ENCODE measurements at regions not wholly inside any gene's neighbourhood (a gene's known extent, or its start where the extent isn't known, plus 50 kb on each side); places are given as distances from the start of the nearest gene placed in this dataset.

DNA sequence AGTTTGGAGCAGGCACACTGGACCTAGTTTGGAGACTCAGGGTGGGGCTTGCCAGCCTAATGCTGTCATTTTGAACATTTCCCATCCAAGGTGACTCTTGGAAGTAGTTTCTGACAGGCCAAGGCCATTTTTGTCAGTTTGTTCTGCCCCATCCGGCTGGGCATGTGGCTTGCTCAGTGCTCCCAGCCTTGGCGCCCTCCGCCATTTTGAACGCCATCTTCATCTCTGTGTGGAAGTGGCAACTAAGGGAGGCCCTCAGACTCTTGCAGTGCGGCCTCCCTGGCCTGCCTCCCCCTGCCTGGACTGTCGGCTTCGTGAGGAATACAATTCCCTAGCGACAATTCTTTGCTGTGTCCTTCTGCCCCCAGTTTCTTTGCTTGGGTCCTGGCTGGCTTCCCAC lies 150.6 kb upstream of the RGMA start:
- FAIRE-seq (no peak), DNase-seq (ENCODE audit: insufficient read length, low spot score) (no peak)
- TF ChIP-seq POLR2A (IDR thresholded peaks at IDR 0.05; ENCODE audit: low read depth, low read length), result no peak

DNA sequence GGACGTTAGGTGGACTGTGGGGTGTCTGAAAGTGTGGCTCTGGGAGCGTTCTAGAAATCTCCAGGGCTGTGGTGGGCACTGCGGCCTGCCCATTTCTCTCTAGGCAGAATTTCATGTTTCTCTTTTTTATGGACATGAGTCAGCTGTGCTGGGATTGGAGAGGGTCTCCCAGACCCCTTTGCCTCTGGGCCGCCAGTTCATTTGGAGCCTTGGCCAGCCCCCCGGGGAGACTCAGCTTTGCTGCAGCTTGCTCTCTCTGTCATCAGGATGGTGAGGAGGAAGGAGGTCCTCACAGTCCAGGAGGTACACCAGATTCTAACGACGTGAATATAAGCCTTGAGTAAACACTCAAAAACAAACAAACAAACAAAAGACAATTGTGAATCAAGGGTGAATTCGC lies 149.6 kb upstream of the RGMA start:
- TF ChIP-seq POLR2A (IDR thresholded peaks at IDR 0.05; ENCODE audit: low read depth, low read length), result no peak
- FAIRE-seq, result no peak
- DNase-seq (ENCODE audit: insufficient read length, low spot score), result no peak

DNA sequence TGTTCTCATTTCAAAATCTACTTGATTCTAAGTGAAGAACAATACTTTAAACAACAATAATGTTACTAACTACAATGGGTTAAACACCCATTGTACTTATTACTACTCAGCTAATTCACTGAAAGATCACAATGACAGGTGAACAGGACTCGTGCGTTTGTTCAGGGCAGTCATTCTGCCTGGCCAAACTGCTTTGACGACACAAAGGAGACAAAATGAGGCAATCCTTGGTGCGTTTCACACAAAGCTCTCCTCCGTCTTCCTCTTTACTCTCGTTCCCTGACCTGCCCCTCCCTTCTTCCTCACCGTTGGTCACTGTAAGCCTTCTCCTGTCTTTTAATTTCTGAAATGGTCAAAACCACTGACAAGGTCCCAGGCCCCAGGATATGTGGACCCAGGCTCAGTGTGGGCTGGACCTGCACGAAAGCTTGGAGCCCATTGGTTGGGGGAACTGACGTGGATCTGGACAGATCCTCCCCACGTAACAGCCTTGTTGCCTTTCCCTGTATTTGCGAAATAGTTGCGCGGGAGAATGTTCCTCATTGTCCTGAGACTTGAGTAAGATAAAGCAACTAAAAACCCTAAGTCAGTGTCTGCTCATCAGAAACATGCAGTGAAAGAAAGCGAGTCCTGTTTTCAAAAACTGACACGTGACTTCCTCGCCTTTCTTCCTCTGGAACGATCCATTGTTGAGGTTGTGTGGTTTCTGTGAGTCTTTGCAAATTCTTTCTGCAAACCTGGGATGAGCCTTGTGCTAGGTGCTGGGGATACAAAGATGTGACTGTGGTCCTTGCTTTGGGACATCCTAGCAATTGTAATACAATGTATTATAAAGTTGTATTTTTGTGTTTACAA lies 147.1 kb upstream of the RGMA start:
- no peak for FAIRE-seq
- TF ChIP-seq POLR2A (IDR thresholded peaks at IDR 0.05; ENCODE audit: low read depth, low read length), result no peak
- DNase-seq (ENCODE audit: insufficient read length, low spot score), result no peak

DNA sequence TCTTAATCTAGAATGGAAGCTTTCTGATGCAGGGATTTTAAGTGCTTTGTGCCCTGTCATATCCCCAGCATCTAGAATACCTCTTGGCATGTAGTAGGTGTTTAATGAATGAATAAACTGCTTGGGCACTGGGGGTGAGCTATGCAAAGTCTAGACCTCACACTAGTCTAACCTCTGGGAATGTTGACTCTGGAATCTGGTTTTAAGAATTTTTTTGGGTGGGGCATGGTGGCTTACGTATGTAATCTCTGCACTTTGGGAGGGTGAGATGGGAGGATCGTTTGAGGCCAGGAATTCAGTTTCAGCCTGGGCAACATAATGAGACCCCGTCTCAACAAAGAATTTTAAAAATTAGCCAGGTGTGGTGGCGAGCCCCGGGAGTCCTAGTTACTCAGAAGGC lies 146.3 kb upstream of the RGMA start:
- DNase-seq (ENCODE audit: insufficient read length, low spot score) (no peak), FAIRE-seq (no peak)
- no peak for TF ChIP-seq POLR2A (IDR thresholded peaks at IDR 0.05; ENCODE audit: low read depth, low read length)

DNA sequence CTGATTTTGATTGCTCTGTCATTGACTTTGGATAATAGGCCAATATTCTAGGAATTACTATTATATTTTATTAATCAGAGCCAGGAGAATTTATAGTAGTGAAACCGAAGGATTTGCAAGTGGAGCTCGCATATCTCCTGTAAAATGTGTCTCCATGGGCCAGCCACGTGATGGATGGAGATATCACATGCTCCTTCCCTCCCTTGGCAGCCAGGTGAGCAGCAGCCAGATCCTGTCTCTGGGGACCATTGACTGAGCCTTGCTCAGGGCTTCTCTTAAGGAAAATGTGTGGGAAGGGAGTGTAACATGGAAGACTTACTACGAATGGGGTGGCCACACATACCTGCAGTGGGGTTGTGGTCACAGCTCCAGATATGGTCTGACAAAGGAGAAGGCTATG lies 144.7 kb upstream of the RGMA start:
- DNase-seq (ENCODE audit: insufficient read length, low spot score) (no peak), FAIRE-seq (no peak)
- no peak for TF ChIP-seq POLR2A (IDR thresholded peaks at IDR 0.05; ENCODE audit: low read depth, low read length)

DNA sequence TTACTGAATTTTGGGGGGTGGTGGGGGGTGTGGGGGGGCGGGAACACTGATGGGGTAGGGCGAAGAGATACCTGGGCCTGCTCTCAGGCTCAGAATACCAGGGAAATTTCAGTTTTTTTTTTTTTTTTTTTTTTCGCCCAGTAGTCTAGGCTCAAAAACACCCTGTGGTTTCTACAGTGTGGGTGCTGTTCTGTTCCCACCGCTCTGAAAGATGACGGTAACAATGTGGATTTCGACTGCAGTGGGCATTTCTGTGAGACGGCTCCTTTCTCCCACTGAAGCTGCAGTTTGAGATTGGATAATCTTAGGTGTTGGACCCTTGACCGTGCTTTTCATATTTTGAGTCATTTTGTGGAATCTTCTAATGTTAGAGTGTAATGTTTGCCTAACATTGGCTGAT lies 143.8 kb upstream of the RGMA start:
- no peak for DNase-seq (ENCODE audit: insufficient read length, low spot score)
- no peak for FAIRE-seq
- no peak for TF ChIP-seq POLR2A (IDR thresholded peaks at IDR 0.05; ENCODE audit: low read depth, low read length)

DNA sequence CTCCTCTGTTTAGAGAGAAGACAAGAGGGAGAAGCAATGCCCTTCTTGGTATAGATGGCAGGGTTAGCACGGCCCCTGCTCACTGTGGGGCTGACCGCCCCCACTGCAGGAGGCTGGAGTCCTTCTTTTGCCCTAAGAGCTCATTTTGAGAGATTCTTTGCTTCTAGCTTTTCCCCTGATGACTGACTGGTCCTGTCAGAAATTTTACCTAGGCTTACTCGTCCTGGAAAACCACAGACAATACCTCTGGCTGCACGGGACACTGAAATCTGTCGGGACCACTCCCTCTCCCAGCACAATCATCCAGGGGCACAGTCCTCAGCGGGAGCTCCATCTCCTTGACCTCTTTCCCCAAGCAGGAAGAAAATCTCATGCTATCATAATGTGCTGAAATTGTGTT lies 143.0 kb upstream of the RGMA start:
- no peak for FAIRE-seq
- TF ChIP-seq POLR2A (IDR thresholded peaks at IDR 0.05; ENCODE audit: low read depth, low read length), result no peak
- DNase-seq (ENCODE audit: insufficient read length, low spot score), result no peak

DNA sequence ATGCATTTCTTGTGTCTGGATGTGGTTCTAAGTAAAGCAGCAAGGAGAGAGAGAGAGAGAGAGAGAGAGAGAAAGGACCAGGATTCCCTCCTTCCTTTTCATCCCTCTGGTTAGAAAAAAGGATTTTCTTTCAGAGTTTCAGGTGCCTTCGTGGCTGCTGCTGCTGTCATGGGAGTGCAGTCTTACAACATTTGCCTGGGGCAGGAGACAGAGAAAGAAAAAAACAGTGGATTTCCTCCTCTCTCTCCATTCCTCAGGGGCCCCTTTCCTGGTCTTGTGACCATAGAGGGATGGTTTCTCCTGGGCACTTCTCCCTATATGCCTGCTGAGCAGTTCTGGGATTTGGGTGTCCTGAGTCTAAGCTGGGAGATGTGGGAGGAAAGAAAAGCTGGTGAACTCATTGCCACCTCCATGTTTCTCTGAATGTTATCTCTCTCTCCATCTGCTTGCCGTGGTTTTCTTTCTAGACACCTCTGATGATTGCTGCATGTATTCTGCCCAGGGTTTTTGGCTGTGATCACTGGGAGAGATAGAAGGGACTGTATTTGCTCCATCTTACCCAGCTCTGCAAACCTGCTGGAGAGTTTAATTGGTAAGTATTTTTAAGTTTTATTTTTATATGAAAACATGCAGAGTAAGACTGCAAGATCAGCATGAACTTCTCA lies 142.4 kb upstream of the RGMA start:
- DNase-seq (ENCODE audit: insufficient read length, low spot score) (no peak), FAIRE-seq (no peak)
- no peak for TF ChIP-seq POLR2A (IDR thresholded peaks at IDR 0.05; ENCODE audit: low read depth, low read length)

DNA sequence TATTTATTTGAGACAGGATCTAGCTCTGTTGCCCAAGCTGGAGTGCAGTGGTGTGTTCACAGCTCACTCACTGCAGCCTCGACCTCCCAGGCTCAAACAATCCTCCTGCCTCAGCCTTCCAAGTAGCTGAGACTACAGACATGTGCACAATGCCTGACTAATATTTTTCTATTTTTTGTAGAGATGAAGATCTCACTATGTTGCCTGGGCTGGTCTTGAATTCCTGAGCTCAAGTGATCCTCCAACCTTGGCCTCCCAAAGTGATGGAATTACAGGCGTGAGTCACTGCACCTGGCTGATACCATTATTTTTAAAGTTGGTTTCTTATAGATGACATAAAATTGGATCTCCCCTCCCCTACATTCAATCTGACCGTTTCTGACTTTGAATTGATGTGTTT lies 139.5 kb upstream of the RGMA start:
- no peak for TF ChIP-seq POLR2A (IDR thresholded peaks at IDR 0.05; ENCODE audit: low read depth, low read length)
- no peak for FAIRE-seq

DNA sequence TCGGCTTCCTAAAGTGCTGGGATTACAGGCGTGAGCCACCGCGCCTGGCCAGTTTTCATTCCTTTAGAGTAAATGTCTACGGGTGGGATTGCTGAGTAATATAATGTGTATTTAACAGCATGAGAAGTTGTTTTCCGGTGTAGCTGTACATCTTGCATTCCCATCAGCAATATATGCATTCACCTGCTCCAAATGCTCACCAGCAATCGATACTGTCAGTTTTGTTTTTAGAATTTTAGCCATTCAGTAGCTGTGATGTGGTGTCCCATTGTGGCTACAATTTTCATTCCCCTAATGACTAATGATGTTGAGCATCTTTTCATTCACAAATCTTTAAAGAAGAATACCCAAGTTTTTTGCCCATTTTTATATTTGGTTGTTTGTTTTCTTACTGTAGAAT lies 134.8 kb upstream of the RGMA start:
- TF ChIP-seq POLR2A (IDR thresholded peaks at IDR 0.05; ENCODE audit: low read depth, low read length), result no peak
- FAIRE-seq (no peak), DNase-seq (ENCODE audit: insufficient read length, low spot score) (no peak)

More for the DNA sequence above, 139.5 kb upstream of the RGMA start:
- DNase-seq (ENCODE audit: insufficient read length, low spot score), result no peak

DNA sequence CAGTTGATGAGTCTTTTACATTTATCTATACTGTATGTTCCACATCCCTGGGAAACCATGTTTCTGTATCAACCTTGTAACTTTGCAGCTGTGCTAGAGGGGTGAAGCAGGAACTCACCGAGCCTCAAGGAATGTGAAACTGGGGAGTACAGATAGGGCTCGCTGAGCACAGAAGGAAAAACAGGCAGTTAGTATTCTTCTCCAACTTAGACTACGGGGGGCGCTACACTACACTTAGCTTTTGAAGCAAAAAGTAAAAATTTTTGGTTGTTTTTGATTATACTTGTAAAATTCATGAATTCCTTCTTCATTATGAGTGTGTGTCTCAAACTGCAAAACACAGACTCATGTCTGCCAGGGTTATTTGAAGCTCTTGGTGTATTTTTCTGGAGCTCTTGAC lies 132.7 kb upstream of the RGMA start:
- DNase-seq (ENCODE audit: insufficient read length, low spot score) (no peak), FAIRE-seq (no peak)
- TF ChIP-seq POLR2A (IDR thresholded peaks at IDR 0.05; ENCODE audit: low read depth, low read length), result no peak

DNA sequence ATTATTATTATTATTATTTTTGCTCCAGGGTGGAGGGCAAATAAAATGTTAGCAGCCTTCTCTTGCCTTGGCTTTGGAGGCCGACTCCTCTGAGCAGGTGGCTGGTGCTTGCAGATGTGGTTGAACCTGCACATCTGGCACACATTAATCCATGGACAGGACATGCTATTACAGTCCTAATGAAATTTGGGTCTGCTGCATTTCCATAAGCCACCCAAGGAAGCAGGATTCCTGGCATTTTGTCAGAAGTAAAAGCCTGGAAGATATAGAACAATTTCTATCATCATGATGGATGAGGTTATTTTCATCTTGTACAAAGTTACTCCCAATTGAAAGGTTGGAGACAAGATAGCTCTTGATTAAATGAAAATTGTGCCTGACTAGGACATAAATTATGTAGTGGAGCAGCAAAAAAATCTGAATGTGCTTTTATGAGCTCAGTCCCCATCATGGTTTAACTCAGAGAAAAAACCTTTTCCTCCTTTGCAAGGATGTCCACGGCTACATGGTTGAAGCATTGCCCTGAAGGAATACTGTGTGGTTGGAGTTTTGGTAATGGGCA lies 130.9 kb upstream of the RGMA start:
- no peak for DNase-seq (ENCODE audit: insufficient read length, low spot score)
- no peak for TF ChIP-seq POLR2A (IDR thresholded peaks at IDR 0.05; ENCODE audit: low read depth, low read length)
- FAIRE-seq, result no peak

DNA sequence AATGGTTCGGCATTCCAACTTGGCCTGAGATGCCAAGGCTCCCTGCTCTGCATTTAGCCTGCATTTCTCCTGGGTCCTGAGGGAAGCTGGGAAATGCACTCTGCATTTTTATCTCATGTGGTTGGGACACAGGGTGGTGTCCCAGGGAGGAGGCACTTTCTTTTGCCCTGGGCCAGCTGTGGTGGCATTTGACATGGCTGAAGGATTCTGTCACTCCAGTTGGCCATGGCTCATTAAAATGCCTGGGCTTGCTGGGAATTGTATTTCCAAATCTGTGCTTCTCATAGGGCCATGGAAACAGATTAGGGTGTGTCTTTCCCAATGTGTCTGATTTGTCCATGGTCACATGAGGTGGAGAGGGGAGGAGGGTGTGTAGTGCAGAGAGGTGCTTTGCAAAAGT lies 128.3 kb upstream of the RGMA start:
- DNase-seq (ENCODE audit: insufficient read length, low spot score) (no peak), FAIRE-seq (no peak)
- no peak for TF ChIP-seq POLR2A (IDR thresholded peaks at IDR 0.05; ENCODE audit: low read depth, low read length)

DNA sequence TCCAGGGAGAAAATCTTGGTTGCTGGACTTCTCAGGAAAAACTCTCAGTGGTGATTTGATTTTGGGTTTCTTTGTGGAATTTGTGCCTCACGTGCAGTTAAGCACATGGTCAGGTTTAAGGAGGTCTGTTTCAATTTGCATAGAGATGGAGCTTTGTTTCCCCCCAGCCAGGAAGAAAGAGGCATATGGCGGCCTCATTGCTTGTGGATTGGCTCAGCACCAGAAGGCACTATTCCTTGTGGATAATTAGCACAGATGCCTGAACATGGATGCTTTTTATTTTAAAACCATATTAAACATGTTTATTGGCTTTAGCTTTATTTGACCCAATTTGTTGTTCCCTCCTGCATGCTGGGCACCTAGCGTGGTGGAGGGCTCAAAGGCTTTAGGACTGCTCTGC lies 125.1 kb upstream of the RGMA start:
- FAIRE-seq (no peak), DNase-seq (ENCODE audit: insufficient read length, low spot score) (no peak)
- no peak for TF ChIP-seq POLR2A (IDR thresholded peaks at IDR 0.05; ENCODE audit: low read depth, low read length)

DNA sequence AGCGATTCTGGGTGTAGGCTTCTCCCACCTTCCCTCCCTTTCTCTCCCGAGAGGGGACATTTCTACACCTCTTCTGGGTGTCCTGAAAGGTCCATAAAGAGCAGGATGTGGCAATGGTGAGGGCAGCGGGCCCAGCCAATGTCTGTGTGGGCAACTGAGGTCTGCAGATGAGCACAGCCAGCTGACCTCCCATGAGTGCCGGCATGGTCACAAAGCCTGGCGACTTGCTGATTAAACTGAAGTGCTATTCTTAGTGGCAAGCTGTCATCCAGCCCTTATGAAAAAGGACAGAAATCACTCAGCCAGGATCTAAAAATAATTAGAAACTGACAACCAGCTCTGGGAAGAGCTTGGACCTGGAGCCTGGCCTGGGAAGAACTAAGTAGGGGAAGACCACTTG lies 124.3 kb upstream of the RGMA start:
- no peak for FAIRE-seq
- DNase-seq (ENCODE audit: insufficient read length, low spot score), result no peak

More for the DNA sequence above, 124.3 kb upstream of the RGMA start:
- no peak for TF ChIP-seq POLR2A (IDR thresholded peaks at IDR 0.05; ENCODE audit: low read depth, low read length)

All from H54 (cell line).